Esophagus muscularis mucosa (tissue), 4 donors: ENCODE measurements at regions not wholly inside any gene's neighbourhood (a gene's known extent, or its start where the extent isn't known, plus 50 kb on each side); places are given as distances from the start of the nearest gene placed in this dataset.

ENCODE experiments used
- DNase-seq: peaks from one replicate; pipeline ENCODE4 v3.0.0-alpha.2; 2017; ENCODE audit errors: extremely low spot score
- H3K27ac ChIP-seq, 4 donors: fragments of 200-600 bp; sonication (generic); replicated peaks in 1 of 4; 1 replicate in 3 of 4; 2 replicates in 1 of 4; pipeline ENCODE4 v1.5.1; 2016 to 2019; ENCODE audit warnings: mild to moderate bottlenecking in 1 of 4
- H3K27me3 ChIP-seq, 4 donors: fragments of 200-600 bp; sonication (generic); one replicate each; pipeline versions ENCODE4 v1.5.1 to v1.6.0; 2016 to 2019
- H3K36me3 ChIP-seq, 4 donors: fragments of 200-600 bp; sonication (generic); one replicate each; pipeline ENCODE4 v1.5.1; 2016 to 2019
- H3K4me1 ChIP-seq, 4 donors: fragments of 200-600 bp; sonication (generic); one replicate each; pipeline ENCODE4 v1.5.1; 2016 to 2019
- H3K4me3 ChIP-seq, 4 donors: fragments of 200-600 bp; sonication (generic); 1 replicate in 2 of 4; 2 replicates in 2 of 4; pipeline ENCODE4 v1.5.1; 2016 to 2019; ENCODE audit warnings: mild to moderate bottlenecking in 4 of 4, moderate library complexity in 1 of 4
- H3K9me3 ChIP-seq, 4 donors: fragments of 200-600 bp; sonication (generic); 1 replicate in 3 of 4; 2 replicates in 1 of 4; pipeline ENCODE4 v1.5.1; 2016 to 2019
- EP300 ChIP-seq: sonication (generic); formaldehyde crosslinking; IDR thresholded peaks from one replicate; pipeline ENCODE4 v1.6.1; 2017; ENCODE audit warnings: antibody characterized with exemption
- POLR2A ChIP-seq: fragments of 450-650 bp; IDR thresholded peaks from one replicate; pipeline ENCODE4 v1.6.1; 2017; ENCODE audit warnings: antibody characterized with exemption, moderate library complexity, mild to moderate bottlenecking, low read depth
- POLR2AphosphoS5 ChIP-seq, 2 donors: sonication (generic); formaldehyde crosslinking; IDR thresholded peaks; one replicate each; pipeline ENCODE4 v1.6.1; 2017; ENCODE audit warnings: antibody characterized with exemption in 2 of 2
- WGBS: methylation state at CpG from one replicate; pipeline ENCODE4 v1.1.5; 2018; 5-methylcytosine and 5-hydroxymethylcytosine counted together
- intact Hi-C: fragments of 100-400 bp; cut with DNase I; formaldehyde crosslinking; loops from one replicate; pipeline ENCODE4 v1.15.1; 2023
- TF ChIP-seq, protein P1 (sequence below), 3 experiments: fragments of 200-600 bp in 2 of 3; fragments of 450-650 bp in 1 of 3; sonication (generic) in 2 of 3; IDR thresholded peaks; one replicate each; pipeline ENCODE4 v1.5.1; 2017 to 2019; ENCODE audit warnings: antibody characterized with exemption in 3 of 3, mild to moderate bottlenecking in 2 of 3, moderate library complexity in 1 of 3

DNA sequence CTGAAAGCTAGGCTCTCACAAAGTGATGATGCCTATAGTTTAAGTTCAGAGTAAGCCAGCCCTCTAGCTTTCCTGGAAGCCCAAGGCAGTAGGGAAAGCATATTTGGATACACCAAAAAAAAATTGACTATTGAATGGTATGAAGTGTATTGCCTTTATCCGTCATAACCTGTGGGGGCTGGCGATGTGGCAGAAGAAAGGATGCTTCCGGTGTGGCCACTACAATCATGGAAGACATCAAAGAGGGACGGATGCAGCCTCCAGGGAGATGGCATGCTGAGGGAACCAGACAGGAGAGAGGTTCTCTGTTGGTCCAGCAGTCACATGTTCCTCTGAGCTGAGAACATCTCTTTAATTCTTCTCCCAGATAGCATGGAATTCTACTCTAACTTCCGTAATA is 170.3 kb downstream of the TMEM18 start:
- intact Hi-C loops = no loop called here

DNA sequence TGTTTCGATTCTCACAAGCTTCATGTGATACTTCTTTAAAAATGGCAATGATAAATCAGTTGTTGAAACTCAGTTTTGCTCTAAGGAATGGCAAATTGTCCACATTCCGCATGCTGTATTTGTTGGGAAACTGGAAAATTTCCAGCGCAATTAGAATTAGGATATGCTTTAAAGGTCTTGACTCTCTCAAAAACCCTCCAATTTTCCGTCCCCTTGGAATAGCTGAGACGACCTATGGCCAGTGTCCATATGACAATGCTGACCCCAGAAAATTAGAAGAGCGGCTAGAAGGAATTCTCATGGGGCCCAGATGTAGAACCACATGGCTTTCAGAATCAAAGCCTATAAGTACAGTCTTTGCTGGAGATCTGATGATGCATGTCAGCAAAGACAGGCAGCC is 170.8 kb downstream of the TMEM18 start:
- 71% methylated on average over 6 of the region's 6 CpGs for WGBS
- no peak overlapping the region for H3K4me3 ChIP-seq
- DNase-seq = no peak
- H3K27ac ChIP-seq = no peak overlapping the region
- no peaks in the 10 kb centered on the region for H3K9me3 ChIP-seq
- TF ChIP-seq POLR2A = no peak
- no peak for TF ChIP-seq POLR2AphosphoS5 (IDR thresholded peaks at IDR 0.05)
- no peak for TF ChIP-seq EP300
- TF ChIP-seq, protein P1, sequence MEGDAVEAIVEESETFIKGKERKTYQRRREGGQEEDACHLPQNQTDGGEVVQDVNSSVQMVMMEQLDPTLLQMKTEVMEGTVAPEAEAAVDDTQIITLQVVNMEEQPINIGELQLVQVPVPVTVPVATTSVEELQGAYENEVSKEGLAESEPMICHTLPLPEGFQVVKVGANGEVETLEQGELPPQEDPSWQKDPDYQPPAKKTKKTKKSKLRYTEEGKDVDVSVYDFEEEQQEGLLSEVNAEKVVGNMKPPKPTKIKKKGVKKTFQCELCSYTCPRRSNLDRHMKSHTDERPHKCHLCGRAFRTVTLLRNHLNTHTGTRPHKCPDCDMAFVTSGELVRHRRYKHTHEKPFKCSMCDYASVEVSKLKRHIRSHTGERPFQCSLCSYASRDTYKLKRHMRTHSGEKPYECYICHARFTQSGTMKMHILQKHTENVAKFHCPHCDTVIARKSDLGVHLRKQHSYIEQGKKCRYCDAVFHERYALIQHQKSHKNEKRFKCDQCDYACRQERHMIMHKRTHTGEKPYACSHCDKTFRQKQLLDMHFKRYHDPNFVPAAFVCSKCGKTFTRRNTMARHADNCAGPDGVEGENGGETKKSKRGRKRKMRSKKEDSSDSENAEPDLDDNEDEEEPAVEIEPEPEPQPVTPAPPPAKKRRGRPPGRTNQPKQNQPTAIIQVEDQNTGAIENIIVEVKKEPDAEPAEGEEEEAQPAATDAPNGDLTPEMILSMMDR (IDR thresholded peaks at IDR 0.05) = no peak
- no peaks in the 10 kb centered on the region for H3K36me3 ChIP-seq
- no peaks in the 10 kb centered on the region for H3K4me1 ChIP-seq
- peaks cover 0 to 13% (median 0%) of the 10 kb centered on the region in 4 donors for H3K27me3 ChIP-seq
- intact Hi-C loops = no loop called here

More for the DNA sequence above, 170.3 kb downstream of the TMEM18 start:
- no peak overlapping the region for H3K27ac ChIP-seq
- WGBS = 78% methylated on average over 5 of the region's 5 CpGs
- no peaks in the 10 kb centered on the region for H3K36me3 ChIP-seq
- H3K27me3 ChIP-seq = peaks cover 0 to 9% (median 0%) of the 10 kb centered on the region in 4 donors
- TF ChIP-seq POLR2A (no peak), POLR2AphosphoS5 (IDR thresholded peaks at IDR 0.05) (no peak), EP300 (no peak)
- TF ChIP-seq, protein P1 (IDR thresholded peaks at IDR 0.05) = no peak
- H3K9me3 ChIP-seq = no peaks in the 10 kb centered on the region
- H3K4me3 ChIP-seq = no peak overlapping the region
- H3K4me1 ChIP-seq = no peaks in the 10 kb centered on the region
- DNase-seq = no peak

DNA sequence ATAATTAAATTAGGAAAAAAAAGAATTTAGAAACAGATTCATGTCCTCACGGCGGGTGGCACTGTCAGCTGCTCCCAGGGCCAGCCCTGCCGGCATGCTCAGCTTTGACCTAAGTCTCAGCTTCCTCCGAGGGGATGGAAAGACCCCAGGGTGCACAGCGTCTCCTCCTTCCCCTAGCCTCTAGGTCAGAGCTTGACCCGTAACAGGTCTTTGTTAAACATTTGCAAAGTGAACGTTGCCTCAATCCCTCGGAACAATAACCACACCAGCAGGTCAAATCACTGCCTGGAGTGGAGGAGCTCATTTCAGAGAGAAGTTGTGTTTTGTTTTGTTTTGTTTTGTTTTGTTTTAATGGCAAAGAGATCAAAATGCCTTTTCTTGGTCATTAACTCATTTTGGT is 171.3 kb downstream of the TMEM18 start:
- no peak for DNase-seq
- intact Hi-C loops = no loop called here
- no peaks in the 10 kb centered on the region for H3K36me3 ChIP-seq
- no peaks in the 10 kb centered on the region for H3K4me1 ChIP-seq
- 50% methylated on average over 8 of the region's 8 CpGs for WGBS
- no peak overlapping the region for H3K27ac ChIP-seq
- no peaks in the 10 kb centered on the region for H3K9me3 ChIP-seq
- TF ChIP-seq, protein P1 (IDR thresholded peaks at IDR 0.05) = no peak
- TF ChIP-seq POLR2AphosphoS5 (IDR thresholded peaks at IDR 0.05) (no peak), EP300 (no peak), POLR2A (no peak)
- H3K27me3 ChIP-seq = peaks cover 0 to 18% (median 0%) of the 10 kb centered on the region in 4 donors
- H3K4me3 ChIP-seq = no peak overlapping the region

DNA sequence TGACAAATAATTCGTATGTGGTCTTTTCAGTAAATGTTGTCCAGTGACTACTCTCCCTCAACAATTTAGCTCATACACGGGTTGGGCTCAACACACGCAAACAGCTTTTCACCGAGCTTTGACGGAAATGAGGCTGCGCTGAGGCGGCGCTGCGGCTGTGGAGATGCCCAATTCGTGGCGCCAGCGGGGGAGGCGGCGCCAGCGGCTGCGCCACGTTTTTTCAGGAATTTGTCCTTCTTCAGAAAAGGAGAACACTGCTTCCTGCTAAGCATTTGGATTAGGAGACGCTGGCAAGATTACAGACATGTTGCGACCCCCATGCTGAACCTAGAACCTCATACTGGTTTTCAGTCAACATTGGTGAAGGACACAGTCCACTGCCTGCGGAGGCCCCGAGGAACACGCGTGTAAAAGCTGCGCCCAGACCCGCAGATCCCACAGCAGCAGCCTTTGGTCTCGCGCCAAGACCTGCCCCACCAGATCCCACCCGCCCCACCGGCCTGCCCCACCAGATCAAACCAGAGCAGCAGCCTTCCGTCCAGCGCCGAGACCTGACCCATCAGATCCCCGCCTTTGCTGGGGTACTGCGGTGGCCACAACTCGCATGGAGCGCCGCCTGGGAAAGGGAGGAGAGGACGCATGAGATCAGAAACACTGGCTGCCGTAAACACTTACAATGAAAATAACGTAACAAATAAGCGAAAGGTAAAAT is 173.8 kb downstream of the TMEM18 start:
- TF ChIP-seq POLR2AphosphoS5 (IDR thresholded peaks at IDR 0.05) = no peak
- no peak for TF ChIP-seq POLR2A
- TF ChIP-seq, protein P1 (IDR thresholded peaks at IDR 0.05) = no peak
- H3K4me1 ChIP-seq = no peaks in the 10 kb centered on the region
- no peak for DNase-seq
- no peak overlapping the region for H3K27ac ChIP-seq
- H3K27me3 ChIP-seq = peaks cover 0 to 38% (median 2%) of the 10 kb centered on the region in 4 donors
- 95% methylated on average over 28 of the region's 41 CpGs for WGBS
- H3K36me3 ChIP-seq = no peaks in the 10 kb centered on the region
- H3K9me3 ChIP-seq = no peaks in the 10 kb centered on the region
- intact Hi-C loops = no loop called here
- H3K4me3 ChIP-seq = no peak overlapping the region

DNA sequence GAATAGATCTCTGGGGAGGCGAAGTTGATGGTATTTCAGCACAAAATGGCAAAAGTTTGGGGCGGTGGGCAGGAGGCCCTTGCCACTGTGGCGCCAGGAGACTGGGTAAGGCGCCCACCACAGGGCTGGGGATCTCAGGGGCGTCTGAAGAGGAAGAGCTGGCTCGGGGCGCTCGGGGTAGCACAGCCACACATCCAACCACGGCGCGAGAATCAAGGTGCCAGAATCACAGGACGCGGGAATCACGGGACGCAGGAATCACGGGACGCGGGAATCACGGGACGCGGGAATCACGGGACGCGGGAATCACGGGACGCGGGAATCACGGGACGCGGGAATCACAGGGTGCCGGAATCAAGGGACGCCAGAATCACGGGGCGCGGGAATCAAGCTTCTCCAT is 174.4 kb downstream of the TMEM18 start:
- no peak for DNase-seq
- H3K27ac ChIP-seq = no peak overlapping the region
- TF ChIP-seq, protein P1 (IDR thresholded peaks at IDR 0.05) = no peak
- no peak for TF ChIP-seq POLR2AphosphoS5 (IDR thresholded peaks at IDR 0.05)
- no peak for TF ChIP-seq POLR2A
- no peak for TF ChIP-seq EP300
- H3K4me1 ChIP-seq = no peaks in the 10 kb centered on the region
- no peak overlapping the region for H3K4me3 ChIP-seq
- intact Hi-C loops = no loop called here
- no peaks in the 10 kb centered on the region for H3K9me3 ChIP-seq
- H3K36me3 ChIP-seq = no peaks in the 10 kb centered on the region
- H3K27me3 ChIP-seq = peaks cover 0 to 44% (median 2%) of the 10 kb centered on the region in 4 donors
- WGBS = 87% methylated on average over 35 of the region's 35 CpGs
